ENCODE measurements at regions not wholly inside any gene's neighbourhood (a gene's known extent, or its start where the extent isn't known, plus 50 kb on each side); places are given as distances from the start of the nearest gene placed in this dataset.

GRCh38 chr9:13446938-13447842 lies 167.7 kb upstream of the MPDZ start:
- TF ChIP-seq JUN (IDR thresholded peaks at IDR 0.05; ENCODE audit: borderline replicate concordance, insufficient read depth, insufficient read length, low read depth), result no peak
- no peak for TF ChIP-seq EZH2 (IDR thresholded peaks at IDR 0.05; ENCODE audit: borderline replicate concordance, low read depth, low read length, severe bottlenecking)
- TF ChIP-seq MYC (IDR thresholded peaks at IDR 0.05; ENCODE audit: low read depth, low read length), result no peak
- TF ChIP-seq, protein P1, sequence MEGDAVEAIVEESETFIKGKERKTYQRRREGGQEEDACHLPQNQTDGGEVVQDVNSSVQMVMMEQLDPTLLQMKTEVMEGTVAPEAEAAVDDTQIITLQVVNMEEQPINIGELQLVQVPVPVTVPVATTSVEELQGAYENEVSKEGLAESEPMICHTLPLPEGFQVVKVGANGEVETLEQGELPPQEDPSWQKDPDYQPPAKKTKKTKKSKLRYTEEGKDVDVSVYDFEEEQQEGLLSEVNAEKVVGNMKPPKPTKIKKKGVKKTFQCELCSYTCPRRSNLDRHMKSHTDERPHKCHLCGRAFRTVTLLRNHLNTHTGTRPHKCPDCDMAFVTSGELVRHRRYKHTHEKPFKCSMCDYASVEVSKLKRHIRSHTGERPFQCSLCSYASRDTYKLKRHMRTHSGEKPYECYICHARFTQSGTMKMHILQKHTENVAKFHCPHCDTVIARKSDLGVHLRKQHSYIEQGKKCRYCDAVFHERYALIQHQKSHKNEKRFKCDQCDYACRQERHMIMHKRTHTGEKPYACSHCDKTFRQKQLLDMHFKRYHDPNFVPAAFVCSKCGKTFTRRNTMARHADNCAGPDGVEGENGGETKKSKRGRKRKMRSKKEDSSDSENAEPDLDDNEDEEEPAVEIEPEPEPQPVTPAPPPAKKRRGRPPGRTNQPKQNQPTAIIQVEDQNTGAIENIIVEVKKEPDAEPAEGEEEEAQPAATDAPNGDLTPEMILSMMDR (IDR thresholded peaks at IDR 0.05; ENCODE audit: extremely low read depth in 1 of 2, insufficient read depth in 1 of 2, low read depth in 1 of 2, low read length in 2 of 2), result no peak
- no peak for TF ChIP-seq POLR2AphosphoS5 (IDR thresholded peaks at IDR 0.05; ENCODE audit: insufficient read depth, low read depth, low read length)
- no peak for TF ChIP-seq FOS (IDR thresholded peaks at IDR 0.05; ENCODE audit: borderline replicate concordance, insufficient read depth, low read length)
- TF ChIP-seq GATA2 (IDR thresholded peaks at IDR 0.05; ENCODE audit: insufficient read depth, insufficient read length, low read depth, low read length), result no peak
- TF ChIP-seq POLR2A (IDR thresholded peaks at IDR 0.05; ENCODE audit: low read depth, low read length), result no peak
- peak; percentile 63 for DNase-seq (ENCODE audit: low read depth, low spot score)
- no peak overlapping the region for H3K9ac ChIP-seq (replicated peaks; ENCODE audit: extremely low read depth, insufficient read depth, low read length)
- peaks cover 14% of the 10 kb centered on the region for H3K4me1 ChIP-seq (ENCODE audit: control insufficient read depth, extremely low read depth, insufficient read depth, low read length)
- H3K9me3 ChIP-seq (replicated peaks; ENCODE audit: control insufficient read depth, insufficient read depth, low read length), result no peaks in the 10 kb centered on the region
- no peaks in the 10 kb centered on the region for H3K79me2 ChIP-seq (ENCODE audit: control insufficient read depth, insufficient read depth, low read length)
- peak overlapping the region in 1 of 3 experiments; percentile 18 for H3K4me3 ChIP-seq (replicated peaks in 1 of 3; ENCODE audit: insufficient read depth in 1 of 3, low read depth in 1 of 3, low read length in 3 of 3)
- BruUV-seq (replicated peaks), result no TSS peak
- H4K20me1 ChIP-seq (replicated peaks; ENCODE audit: control insufficient read depth, extremely low read depth, insufficient read depth, low read length), result no peaks in the 10 kb centered on the region
- H3K9me1 ChIP-seq (replicated peaks; ENCODE audit: control insufficient read depth, extremely low read depth, insufficient read depth, low read length), result no peaks in the 10 kb centered on the region
- no peaks in the 10 kb centered on the region for H3K36me3 ChIP-seq (ENCODE audit: control insufficient read depth in 2 of 2, extremely low read depth in 1 of 2, insufficient read depth in 2 of 2, low read length in 2 of 2)
- ChIA-PET CTCF (interaction anchor here (0.7 to 5.1 kb wide), 20 partner anchors 8 to 953 kb away, joined by 3 to 32 read pairs (median 3); no protein-coding TSS in a partner anchor), POLR2A (no interaction called here)
- H3K4me2 ChIP-seq (ENCODE audit: insufficient read depth, low read length), result peak overlapping the region; percentile 81
- FAIRE-seq, result no peak
- intact Hi-C loops (cut with micrococcal nuclease), result loop anchor here (2.0 to 5.0 kb wide), 4 partner anchors 75 to 906 kb away; no protein-coding TSS in a partner anchor
- H2AFZ ChIP-seq (ENCODE audit: low read depth, low read length), result peak overlapping the region; percentile 33
- no peaks in the 10 kb centered on the region for H3K27me3 ChIP-seq (ENCODE audit: control insufficient read depth in 2 of 2, insufficient read depth in 2 of 2, low read length in 2 of 2)
- dilution Hi-C loops (cut with MboI; ENCODE audit: extremely low pct_ligation_motif_present, low sequenced_read_pairs), result no loop called here
- H3K27ac ChIP-seq (ENCODE audit: insufficient read depth, low read depth, low read length), result no peak overlapping the region

Measured in endothelial cell of umbilical vein (primary cell).